NOMO-1 (cell line): ENCODE measurements at regions not wholly inside any gene's neighbourhood (a gene's known extent, or its start where the extent isn't known, plus 50 kb on each side); places are given as distances from the start of the nearest gene placed in this dataset.

Experiments used
- DNase-seq, 2 experiments: peaks; one replicate each; lab custom pipeline; 2025; ENCODE audit not compliant: unreplicated experiment in 2 of 2; lab: John Stamatoyannopoulos, UW

DNA sequence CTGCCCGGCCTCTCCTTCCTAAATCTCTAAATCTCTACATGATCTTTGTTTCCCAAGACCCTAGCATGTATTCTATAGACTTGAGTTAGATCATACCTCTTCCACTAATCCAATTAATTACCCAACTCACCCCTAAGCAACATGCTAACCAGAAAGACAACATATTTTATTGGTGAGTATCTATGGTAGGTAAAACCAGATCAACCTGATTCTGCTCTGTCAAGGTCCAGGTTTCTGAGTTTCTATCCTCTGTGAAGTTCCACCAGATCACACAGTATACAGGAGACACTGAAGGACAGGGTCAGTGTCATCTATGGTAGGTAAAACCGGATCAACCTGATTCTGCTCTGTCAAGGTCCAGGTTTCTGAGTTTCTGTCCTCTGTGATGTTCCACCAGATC is 363.2 kb upstream of the MARCKS start:
- DNase-seq = no peak

DNA sequence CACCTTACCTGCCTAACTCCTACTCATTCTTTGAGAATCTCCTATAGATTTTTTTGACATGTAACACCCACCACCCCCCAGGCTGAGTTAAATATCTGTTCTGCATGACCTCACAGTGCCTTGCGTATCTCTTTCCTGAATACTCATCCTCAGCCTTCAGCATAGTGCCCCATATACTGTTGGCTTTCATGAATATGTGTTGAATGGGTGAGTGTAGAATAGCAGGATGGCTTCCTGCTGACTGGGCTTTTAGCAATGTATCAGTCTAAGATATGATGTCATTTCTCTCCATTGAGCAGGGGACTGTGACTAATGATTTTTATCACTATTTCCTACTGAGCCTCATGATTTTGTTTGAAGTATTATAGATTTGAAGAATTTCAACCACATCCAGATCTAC is 361.6 kb upstream of the MARCKS start:
- no peak for DNase-seq

DNA sequence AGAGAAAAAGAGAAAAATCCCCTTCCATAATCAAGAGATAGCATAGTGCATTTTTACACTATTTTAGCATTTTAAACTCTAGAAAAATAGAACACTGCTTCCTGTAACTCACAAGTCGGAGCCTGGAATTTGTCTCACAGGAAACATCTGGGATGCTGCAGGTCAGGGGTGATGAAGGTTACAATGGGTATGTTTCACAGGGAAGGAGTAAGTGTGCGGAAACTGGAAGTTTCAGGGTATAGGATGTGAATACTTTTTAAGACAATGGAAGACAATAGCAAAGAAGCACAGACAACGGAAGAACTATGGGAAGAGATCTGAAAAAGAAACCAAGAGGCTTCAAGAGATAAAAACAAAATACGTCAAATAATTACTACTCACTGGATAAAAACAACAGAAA is 361.0 kb upstream of the MARCKS start:
- no peak for DNase-seq

- no peak for DNase-seq
Measured at GRCh38 chr6:113500221-113500620, 356.9 kb upstream of the MARCKS start.

DNA sequence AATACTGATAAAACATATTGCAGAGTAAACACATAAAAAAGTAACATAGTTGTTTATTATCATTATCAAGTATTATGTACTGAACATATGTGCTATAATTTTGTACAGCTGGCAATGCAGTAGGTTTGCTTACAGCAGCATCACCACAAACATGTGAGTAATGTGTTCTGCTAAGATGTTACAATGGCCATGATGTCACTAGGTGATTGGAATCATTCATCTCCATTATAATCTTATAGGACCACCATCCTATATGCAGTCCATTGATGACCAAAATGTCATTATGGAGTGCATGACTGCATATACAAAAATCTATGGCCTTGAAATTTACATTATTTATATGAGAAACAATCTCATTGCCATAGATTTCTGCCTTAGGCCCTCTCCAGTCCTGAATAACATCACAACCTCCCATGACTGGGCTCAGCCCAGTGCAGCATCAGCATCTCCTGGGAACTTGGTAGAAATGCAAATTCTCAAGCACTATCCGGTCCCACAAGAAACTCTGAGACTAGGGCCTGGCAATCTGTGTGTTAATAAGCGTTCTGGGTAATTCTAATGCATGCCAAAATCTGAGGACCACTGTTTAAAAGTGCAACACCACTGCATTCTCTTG is 352.0 kb upstream of the MARCKS start:
- DNase-seq = no peak

DNA sequence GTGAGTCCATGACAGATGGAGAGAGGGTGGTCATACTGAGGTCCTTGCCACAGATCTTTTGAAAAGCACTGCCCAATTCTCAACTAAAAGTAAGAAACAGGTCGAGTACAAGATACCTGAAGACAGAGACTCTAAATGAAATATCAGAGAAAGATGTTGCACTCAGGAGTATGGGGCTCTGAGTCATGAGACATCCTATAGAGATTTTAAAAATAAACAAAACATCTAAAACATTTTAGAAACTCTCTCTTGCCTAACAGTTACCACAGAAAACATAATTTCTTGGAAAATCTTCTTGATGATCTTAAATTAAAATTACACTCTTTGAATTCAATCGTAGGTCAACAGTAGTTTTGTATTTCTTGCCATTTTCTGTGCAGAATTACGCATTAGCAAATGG is 348.9 kb upstream of the MARCKS start:
- DNase-seq = no peak

DNA sequence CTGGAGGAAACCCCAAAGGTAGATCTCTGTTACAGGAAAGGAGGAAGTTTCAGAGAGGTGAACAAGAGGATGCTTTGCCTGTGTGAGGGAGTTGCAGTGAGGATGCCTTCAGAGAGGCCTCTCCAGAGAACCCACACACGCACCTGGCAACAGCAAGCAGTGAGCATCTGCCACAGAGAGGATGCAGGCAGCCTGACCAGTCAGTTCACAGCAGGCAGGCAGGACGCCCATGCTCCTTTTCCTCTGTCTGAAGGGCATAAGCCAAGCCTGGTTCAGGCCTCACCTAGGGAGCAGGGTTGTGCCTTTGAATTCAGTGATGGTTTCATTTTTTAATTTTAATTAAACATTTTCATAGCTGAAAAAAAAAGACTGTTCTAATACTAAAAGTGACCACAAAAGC is 346.0 kb upstream of the MARCKS start:
- DNase-seq = no peak

GRCh38 chr6:113512576-113512975 is 344.6 kb upstream of the MARCKS start:
- no peak for DNase-seq

- no peak for DNase-seq
Measured at GRCh38 chr6:113513086-113513485, 344.1 kb upstream of the MARCKS start.

GRCh38 chr6:113522376-113522775 is 334.8 kb upstream of the MARCKS start:
- no peak for DNase-seq

DNA sequence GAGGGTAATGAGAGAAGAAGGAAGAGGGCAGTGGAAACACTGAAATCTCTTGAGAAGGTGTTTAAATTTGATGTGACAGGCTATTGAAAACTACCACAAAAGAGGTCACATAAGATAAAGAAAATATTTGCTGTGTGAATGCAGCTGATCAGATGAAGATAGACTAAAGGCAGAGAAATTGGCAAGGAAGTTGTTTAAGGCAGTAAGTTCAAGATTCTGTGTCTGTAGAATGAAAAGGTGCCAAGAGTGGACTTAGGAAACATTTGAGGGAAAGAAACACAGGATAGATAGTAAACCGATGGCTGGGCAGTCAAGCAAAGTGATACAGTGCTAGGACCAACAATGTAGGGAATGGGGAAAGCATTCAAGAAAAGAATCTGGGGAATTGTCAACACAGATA is 332.3 kb upstream of the MARCKS start:
- DNase-seq = no peak

DNA sequence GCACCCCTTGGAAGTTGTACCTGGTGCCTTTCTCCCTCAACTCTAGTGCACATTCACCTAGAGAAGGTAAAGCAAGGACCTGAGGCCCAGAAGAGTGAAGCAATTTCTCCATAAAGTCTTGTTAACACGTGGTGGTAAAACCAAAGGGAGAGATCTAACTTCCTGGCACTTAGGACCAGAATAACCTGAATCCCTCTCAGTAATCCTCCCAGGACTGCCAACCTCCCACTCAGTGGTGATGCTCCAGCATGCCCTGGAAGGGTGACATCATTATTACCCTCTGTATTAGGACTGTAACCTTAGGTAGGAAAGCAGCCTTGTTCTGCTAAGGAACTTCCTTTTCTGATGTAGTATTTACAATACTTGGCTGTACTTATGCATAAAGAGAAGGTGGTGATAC is 330.6 kb upstream of the MARCKS start:
- no peak for DNase-seq

DNA sequence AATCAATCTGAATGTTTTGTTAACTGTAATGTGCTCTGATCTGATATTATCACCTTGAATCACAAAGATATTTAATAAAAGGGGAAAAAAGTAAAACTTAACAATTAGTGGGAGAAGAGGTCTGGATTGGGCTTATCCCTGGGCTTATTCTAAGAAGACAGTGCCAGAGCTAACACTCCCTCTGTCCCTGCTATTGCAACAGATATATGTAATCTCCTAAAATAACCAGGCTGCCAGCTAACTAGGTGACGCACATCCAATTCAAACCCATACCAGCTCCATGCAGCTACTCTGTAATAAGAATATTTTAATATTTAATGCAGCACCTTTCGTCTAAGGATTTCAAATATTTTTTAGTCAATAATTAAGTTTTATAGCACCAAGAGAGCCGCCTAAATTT is 330.1 kb upstream of the MARCKS start:
- DNase-seq = no peak

DNA sequence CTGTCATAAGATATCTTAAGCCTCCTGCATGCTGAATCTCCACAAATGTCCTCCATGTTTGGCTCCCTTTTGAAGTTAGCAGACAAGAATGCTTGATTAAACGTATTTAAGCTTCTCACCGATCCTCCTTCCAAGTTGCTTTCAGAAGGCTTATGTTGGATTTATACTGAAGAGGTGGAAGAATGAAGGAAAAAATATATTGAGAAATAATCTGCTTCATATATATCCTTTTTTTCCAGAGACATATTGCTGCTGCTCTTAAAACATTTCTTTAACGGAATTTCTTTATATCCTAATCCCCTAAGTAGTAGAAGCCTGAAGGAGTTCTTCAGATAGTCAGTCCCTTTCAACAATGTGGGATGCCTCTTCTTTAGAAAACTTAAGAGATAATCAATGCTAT is 329.0 kb upstream of the MARCKS start:
- no peak for DNase-seq

DNA sequence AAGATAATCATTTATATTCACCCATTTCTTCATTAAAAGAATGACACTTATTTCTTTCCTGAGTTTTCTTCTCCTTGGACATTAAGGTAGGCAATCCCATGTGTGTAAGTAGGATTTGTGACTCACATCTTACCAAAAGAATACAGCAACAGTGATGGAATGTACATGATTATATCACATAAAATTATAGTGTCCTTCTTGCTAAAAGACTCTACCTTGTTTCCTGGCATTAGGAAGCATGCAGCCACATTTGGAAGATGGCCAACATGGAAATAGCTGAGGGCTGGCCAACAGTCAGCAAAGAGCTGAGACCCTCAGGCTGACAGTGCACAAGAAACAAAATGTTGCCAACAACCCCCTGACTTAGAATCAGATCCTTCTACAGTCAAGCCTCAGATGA is 327.9 kb upstream of the MARCKS start:
- DNase-seq = no peak

DNA sequence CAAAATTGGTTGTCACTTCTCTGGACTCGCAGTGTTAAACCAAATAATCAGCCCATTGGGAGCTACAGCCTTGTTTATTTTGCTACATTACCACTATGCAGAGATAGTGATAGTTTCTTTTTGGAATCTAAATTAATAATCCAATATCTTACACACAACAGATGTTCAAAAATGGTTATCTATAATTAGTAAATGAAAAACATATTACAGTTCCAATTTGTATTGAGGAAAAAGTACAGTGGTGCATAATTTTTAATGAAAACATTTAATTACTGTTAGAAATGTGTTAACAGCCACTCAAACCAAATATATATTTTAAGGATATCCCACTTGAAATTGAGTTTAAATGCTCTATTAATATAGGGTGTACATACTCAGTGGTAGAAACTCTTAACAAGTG is 327.3 kb upstream of the MARCKS start:
- no peak for DNase-seq

DNA sequence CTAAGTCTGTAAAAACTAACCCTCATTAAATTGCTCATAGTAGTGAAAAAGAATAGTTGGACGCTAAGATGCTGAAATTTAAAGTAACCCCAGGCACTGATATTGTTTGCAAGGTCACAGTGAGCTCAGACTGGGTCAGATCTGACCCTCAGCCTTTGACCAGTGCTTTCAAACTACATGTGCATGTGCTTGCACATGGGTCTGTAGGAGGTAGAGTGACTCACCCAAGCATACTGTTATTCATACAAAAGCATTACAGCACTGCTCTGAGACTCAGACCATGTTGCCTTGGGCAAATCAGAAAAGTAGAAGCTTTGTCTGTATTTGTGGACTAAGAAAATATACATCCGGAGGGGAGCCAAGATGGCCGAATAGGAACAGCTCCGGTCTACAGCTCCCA is 326.4 kb upstream of the MARCKS start:
- DNase-seq = no peak

GRCh38 chr6:113539202-113539601 is 317.9 kb upstream of the MARCKS start:
- no peak for DNase-seq

DNA sequence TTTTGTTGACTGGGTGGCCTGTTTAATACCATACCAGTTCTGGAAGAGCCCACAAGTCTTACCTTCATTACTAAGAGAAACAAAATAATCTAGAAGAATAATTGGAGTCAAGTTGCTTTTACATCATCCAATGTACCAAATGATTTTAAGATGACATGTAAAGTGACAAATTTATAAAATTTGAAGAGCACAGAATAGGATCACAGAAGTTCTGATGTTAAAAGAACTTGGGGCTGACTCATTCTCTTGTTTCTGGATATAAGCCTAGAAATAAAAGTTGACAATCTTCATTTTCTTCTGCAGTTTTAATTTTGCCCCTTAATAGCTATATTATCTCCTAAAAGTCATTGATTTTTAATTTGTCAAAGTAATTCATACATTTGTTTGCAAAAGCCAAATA is 317.5 kb upstream of the MARCKS start:
- no peak for DNase-seq

DNA sequence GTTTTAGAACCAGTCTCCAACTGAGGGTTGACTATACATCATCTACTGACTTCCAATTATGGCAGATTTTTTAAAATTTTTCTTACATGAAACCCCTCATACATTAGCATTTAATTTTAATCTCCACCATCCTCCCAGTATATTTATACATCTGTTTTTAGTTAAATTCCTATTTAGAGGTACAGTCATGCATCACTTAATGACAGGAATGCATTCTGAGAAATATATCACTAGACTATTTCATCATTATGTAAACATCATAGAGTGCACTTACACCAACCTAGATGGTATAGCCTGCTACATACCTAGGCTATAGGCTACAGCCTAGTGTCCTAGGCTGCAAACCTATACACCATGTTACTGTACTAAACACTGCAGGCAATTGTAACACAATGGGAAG is 316.7 kb upstream of the MARCKS start:
- DNase-seq = no peak

GRCh38 chr6:113551168-113551567 is 306.0 kb upstream of the MARCKS start:
- no peak for DNase-seq

- DNase-seq = no peak
Measured at GRCh38 chr6:113556775-113557174, 300.4 kb upstream of the MARCKS start.

DNA sequence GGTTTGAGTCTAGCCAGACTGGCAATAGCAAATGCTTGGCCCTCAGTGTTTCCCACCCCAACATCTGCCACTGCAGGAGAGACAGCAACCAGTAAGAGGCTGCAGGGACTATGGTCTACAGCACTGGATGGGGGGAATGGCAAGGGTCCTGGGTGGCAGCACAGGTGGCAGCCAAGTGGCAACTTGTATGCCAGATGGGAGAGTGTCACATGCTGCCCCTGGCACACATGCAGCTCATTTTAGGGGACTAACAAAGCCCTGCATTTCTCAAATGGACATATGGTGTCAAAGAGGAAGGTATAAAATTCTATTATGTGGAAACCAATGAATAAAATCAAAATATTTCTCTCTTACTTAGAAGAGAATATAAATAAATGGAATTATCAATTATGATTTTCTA is 298.7 kb upstream of the MARCKS start:
- no peak for DNase-seq
